ENCODE measurements at regions not wholly inside any gene's neighbourhood (a gene's known extent, or its start where the extent isn't known, plus 50 kb on each side); places are given as distances from the start of the nearest gene placed in this dataset.
"Not testable (repeated sequence)": the region's sequence is repeated elsewhere in the genome, so short reads cannot be mapped to it uniquely, and the experiment has no call there.

GRCh38 chr1:146710838-146711521 lies 227.1 kb upstream of the NBPF12 start:
- DNase-seq, result peak; percentile 5

- not testable (repeated sequence) for DNase-seq
Measured at GRCh38 chr1:146709302-146709701, 228.8 kb upstream of the NBPF12 start.

DNA sequence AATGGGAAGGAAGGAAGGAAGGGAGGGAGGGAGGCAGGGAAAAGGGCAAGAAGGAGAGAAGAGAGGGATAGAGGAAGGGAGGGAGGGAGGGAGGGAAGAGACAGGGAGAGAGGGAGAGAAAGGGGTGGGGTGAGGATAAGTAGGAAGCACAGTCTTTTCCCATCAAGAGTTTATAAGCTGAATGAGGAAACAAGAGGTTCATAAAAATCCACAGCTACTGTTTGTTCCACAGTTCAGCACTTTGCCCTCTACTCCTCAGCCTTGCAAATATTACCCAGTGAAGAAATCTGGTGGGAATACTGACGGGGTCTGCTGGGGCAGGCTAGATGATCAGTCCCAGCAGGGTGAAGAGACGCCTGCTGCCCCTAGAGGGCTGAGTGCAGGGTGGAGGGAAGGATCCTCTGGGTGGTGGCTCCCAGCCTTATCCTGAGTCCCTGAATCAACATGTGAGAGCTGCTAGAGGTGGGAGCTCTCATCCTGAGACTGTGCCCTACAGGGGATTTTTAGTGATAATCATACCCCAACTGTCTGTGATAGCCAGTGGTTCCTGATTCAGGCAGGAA lies 233.9 kb upstream of the NBPF12 start:
- not testable (repeated sequence) for DNase-seq

- not testable (repeated sequence) for DNase-seq
Measured at GRCh38 chr1:146701320-146701719, 236.8 kb upstream of the NBPF12 start.

GRCh38 chr1:146695388-146695787 lies 242.7 kb upstream of the NBPF12 start:
- not testable (repeated sequence) for DNase-seq

DNA sequence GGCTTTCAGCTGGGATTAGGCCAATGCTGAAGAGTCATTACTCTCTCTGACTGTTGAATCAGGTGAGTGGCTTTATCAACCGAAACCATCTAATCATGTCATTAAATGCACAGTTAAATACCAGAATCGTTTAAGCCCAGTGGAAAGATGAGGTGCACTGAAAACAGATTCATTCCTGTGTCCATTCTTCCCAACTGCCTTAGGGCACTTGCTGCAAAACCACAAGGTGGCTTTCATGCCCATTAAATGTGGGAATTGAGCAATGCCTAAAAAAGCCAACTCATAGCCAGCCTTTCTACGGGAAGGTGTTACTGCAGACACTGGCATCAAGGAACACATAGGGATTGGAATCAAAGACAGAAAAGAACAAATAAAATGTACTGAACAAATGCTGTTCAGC lies 246.3 kb upstream of the NBPF12 start:
- not testable (repeated sequence) for DNase-seq

- DNase-seq, result not testable (repeated sequence)
Measured at GRCh38 chr1:146688893-146689292, 249.2 kb upstream of the NBPF12 start.

DNA sequence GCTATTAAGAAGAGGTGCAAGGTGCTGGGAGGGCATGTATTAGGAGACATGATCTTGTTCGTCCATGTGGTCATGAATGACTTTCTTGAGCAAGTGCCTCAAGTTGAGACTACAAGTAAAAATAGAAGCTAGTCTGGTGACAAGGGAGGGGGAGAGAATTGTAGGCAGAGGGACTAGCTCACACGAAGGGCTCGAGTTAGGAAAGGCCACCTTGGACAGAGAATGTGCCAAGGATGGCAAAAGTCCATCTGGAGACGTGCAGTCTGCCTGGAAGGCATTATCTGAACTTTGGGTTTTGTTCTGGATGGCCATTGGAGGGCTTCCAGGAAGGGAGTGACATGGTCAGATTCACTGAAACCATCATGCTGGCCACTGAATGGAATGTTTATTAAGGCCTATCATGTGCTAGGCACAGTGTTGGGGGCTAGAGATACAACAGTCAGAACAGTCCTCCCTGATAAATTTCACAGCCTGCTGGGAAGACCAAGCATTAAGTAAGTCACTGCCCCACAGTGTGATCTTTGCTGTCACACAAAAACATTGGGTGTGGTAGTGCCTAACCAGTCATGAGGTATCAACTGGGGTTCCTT lies 251.3 kb upstream of the NBPF12 start:
- DNase-seq, result not testable (repeated sequence)

- DNase-seq, result not testable (repeated sequence)
Measured at GRCh38 chr1:146683126-146683429, 255.0 kb upstream of the NBPF12 start.

GRCh38 chr1:146682227-146683125 lies 255.6 kb upstream of the NBPF12 start:
- DNase-seq, result not testable (repeated sequence)

- DNase-seq, result not testable (repeated sequence)
Measured at GRCh38 chr1:146673729-146674299, 264.3 kb upstream of the NBPF12 start.

GRCh38 chr1:146672608-146673007 lies 265.5 kb upstream of the NBPF12 start:
- DNase-seq, result not testable (repeated sequence)

- DNase-seq, result not testable (repeated sequence)
Measured at GRCh38 chr1:146671588-146671987, 266.5 kb upstream of the NBPF12 start.

- not testable (repeated sequence) for DNase-seq
Measured at GRCh38 chr1:146670832-146671566, 267.1 kb upstream of the NBPF12 start.

DNA sequence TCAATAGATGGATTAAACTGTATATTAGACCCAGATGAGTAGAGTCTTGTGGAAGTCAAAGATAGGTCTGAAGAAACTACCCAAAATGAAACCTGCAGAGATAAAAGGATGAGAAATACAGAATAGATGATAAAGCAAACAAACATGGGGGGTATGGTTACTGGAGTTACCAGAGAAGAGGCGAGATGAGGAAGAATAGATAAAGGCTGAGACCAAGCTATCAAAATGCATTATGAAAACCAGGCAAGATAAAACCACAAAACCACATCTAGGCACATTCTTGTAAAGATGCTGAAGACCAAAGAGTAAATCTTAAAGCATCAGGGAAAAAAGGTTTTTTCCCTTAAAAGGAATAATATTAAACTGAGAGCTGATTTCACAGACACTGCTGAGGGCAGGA lies 271.8 kb upstream of the NBPF12 start:
- not testable (repeated sequence) for DNase-seq

GRCh38 chr1:146660242-146660641 lies 277.9 kb upstream of the NBPF12 start:
- DNase-seq, result not testable (repeated sequence)

- not testable (repeated sequence) for DNase-seq
Measured at GRCh38 chr1:146656356-146657060, 281.6 kb upstream of the NBPF12 start.

DNA sequence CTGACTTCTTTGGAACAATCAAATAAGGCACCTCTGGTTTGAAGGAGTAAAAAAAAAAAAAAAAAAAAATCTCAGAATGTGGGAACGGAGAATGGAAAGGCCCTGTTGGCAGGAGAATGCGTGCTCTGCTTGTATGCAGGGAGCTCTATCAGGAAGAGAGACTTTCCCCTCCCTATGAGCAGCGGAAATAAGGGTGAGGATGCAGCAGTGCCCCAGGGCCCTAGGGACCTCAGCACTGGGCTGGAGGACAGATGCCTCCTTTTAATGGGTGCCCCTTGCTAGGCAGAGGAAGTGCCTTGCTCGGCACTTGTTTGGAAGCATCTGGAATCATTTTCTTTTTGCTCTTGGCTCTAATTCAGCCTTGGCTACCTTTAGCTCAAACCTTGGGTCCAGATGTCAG lies 283.4 kb upstream of the NBPF12 start:
- not testable (repeated sequence) for DNase-seq

DNA sequence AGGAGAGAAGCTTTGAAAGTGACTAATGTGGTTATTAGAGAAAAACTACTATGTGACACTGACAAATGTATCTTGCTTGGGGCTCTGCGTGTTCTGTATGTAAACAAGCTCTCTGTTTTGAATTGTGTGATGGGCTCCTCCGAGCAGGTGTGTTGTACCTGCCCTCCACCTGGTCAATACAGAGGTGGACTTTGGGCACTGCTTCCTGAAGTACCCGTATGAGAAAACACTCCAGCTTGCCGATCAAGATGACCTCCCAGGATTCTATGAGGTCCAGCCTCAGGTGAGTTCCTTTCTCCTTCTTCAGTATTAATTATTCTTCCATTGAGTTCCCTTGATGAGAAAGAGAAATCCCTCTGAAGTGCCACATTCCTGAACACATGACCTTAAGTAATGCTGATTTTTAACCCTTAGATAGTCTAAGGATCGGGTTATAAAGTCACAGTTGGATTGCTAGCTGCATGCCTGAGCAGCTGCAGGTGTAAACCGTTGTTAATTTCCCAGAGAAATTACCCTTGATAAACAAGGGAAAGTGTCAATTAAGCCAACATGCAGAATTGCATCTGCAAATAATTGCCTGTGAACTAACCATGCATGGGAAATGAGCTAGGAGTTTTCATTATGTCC lies 292.0 kb upstream of the NBPF12 start:
- not testable (repeated sequence) for DNase-seq

DNA sequence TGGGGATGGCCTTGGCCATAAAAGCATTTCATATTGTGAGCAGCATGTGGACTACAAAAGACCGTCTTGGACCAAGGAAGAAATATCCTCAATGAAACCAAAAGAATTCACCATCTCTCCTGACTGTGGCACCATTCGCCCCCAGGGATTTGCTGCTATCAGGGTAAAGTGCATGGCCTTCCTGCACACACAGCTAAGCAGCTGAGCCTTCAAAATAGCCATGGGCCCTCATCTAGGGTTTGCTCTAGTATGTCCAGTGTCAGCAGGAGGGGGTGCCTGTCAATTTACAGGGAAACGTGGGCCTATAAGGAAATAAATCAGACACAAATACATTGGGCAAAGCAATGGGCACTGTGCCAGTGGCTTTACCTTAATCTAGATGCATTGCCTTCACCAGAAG lies 296.6 kb upstream of the NBPF12 start:
- not testable (repeated sequence) for DNase-seq

GRCh38 chr1:146640671-146641070 lies 297.5 kb upstream of the NBPF12 start:
- DNase-seq, result not testable (repeated sequence)
